Skeletal muscle cell (primary cell): ENCODE measurements at regions not wholly inside any gene's neighbourhood (a gene's known extent, or its start where the extent isn't known, plus 50 kb on each side); places are given as distances from the start of the nearest gene placed in this dataset.
A peak's percentile ranks its signal among the peaks of the same experiment; 100 is the strongest.
"Not testable (repeated sequence)": the region's sequence is repeated elsewhere in the genome, so short reads cannot be mapped to it uniquely, and the experiment has no call there.

ENCODE experiments used
- DNase-seq: peaks from one replicate; pipeline ENCODE4 v3.0.0-alpha.2; 2010; ENCODE audit warnings: low read depth
- H3K4me3 ChIP-seq: 2 replicates; pipeline ENCODE4 v1.5.1; 2011; ENCODE audit warnings: low read depth, mild to moderate bottlenecking, control low read depth, low read length, moderate library complexity

- no peak overlapping the region for H3K4me3 ChIP-seq
- no peak for DNase-seq
Observed at GRCh38 chr15:56568466-56569167, 103.7 kb upstream of the MNS1 start.

DNA sequence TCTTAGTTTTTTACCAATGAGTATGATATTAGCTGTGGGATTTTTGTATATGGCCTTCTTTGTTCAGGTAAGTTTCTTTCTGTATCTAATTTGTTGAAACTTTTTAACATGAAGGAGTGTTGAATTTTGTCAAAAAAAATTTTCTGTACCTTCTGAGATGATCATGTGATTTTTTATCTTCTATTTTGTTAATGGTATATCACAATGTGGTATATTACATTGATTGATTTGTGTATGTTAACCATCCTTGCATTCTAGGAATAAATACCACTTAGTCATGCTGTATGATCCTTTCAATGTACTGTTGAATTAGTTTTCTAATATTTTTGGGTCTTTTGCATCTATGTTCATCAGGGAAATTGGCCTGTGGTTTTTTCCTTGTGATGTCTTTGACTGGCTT is 92.5 kb upstream of the MNS1 start:
- no peak overlapping the region for H3K4me3 ChIP-seq
- DNase-seq: no peak

DNA sequence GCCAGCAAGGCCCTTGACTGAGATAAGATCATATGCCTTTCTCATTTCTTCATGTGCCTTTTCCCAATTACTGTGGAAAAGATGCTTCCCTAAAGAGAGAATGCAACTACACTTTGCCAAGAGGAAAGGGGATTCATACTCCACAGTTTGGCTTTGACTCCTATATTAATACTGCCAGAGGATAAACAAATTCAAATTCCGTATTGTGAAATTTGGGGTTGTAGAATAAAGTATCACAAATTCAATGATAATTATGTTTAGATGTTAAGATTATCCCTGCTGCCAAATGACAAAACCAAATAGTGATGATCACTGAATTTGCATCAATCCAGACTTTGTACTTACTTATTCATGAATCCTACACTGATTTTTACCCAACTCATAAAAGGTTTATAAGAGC is 88.5 kb upstream of the MNS1 start:
- DNase-seq: no peak
- H3K4me3 ChIP-seq: no peak overlapping the region

GRCh38 chr15:56552659-56553058 is 87.7 kb upstream of the MNS1 start:
- H3K4me3 ChIP-seq: no peak overlapping the region
- DNase-seq: no peak

GRCh38 chr15:56540570-56540969 is 75.6 kb upstream of the MNS1 start:
- not testable (repeated sequence) for DNase-seq, H3K4me3 ChIP-seq

- not testable (repeated sequence) for DNase-seq, H3K4me3 ChIP-seq
Observed at GRCh38 chr15:56540157-56540556, 75.2 kb upstream of the MNS1 start.

GRCh38 chr15:56538901-56539545 is 74.1 kb upstream of the MNS1 start:
- no peak overlapping the region for H3K4me3 ChIP-seq
- DNase-seq: no peak

- peak; percentile 62 for DNase-seq
- H3K4me3 ChIP-seq: no peak overlapping the region
Observed at GRCh38 chr15:56537881-56538280, 72.9 kb upstream of the MNS1 start.

DNA sequence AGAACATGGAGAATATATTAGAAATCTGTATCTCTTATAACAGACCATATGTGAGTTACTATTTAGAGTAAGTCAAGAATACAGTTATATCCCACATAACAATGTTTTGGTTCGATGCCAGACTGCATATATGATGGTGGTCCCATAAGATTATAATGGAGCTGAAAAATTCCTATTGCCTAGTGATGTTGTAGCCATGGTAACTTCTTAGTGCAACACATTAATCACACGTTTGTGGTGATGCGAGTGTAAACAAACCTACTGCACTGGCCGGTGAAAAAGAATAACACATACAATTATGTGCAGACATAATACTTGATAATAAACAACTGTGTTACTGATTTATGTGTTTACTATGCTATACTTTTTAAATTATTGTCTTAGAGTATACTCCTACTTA is 69.8 kb upstream of the MNS1 start:
- H3K4me3 ChIP-seq: no peak overlapping the region
- DNase-seq: no peak

DNA sequence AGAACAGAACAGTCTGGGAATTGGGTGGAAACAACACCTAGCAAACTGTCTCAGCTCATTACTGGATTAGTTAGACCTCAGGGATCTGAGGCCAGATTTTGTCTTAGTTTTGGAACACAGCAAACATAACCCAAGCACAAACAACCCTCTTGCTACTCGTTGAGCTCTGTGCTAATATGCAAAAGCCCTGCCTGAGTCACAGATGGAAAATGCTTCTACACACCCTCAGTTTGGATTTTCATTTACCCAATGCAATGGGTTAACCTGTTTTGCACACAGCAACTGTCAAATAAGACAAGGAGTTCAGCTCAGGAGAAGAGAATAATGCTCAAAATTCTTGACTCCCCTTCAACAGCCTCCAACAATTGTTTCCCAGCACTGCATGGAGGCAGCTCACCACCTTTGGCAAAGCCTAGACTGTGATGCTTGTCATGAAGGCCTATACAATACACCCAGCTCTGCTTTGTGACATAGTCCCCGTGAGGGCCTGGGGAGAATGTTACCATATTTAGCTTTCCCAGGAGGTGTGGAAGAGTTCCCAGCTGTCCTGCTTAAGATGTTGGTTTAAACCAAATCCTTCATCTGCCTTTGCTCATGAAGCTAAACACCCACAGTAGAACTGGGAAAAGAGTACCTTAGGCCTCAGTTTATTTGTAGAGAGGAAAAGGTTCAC is 68.9 kb upstream of the MNS1 start:
- no peak for DNase-seq
- no peak overlapping the region for H3K4me3 ChIP-seq

DNA sequence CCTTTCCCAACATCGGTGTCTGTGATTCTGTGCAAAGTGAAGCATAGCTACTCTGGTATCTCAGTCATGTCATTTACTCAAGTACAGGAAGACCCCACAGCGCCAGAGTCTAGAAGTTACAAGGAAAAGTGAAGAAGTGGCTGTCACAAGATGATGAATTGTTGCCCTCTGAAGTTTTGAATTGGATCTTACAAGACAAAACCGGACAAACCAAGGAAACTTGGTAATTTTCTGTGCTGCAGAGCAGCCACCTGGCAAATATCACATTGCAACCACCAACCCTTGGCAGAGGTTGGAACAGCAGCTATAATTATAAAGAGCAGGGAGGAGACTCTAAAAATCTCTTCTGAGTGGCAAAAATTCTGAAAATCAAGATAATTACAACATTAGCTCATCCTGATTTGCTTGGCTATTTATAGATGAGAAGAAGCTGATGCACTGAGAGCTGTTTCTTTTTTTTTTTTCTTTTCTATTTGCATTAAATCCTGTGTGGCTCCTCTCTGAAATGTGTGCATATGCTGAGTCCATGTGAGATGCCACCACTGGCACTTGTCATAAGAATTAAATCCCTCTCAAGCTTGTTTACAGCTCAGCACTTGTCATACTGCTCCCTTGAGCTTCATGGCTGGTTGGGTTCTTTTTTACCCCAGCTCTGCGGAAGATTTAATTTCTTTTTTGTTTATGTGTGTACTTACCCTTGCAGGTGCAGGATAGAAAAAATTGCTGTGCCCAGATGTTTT is 68.0 kb upstream of the MNS1 start:
- DNase-seq: no peak

DNA sequence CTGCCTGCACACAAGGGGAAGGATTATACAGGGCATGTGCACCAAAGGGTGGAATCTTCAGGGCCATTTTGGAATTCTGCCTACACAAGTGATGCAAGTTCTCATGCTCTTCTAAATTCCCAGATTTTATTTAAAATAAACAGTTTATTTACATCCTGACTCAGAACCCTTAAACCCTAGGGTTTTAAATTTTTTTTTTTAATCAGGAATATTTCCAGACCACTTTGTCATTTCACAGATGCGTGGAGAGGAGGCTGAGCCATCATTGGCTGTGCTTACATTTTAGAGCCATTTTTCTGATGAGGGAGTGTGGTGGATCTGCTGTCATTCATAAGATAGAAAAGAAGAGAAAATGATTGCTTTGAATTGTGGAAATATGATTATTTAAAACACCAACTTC is 65.2 kb upstream of the MNS1 start:
- no peak overlapping the region for H3K4me3 ChIP-seq

More for the DNA sequence above, 68.0 kb upstream of the MNS1 start:
- no peak overlapping the region for H3K4me3 ChIP-seq

GRCh38 chr15:56528136-56528535 is 63.2 kb upstream of the MNS1 start:
- no peak for DNase-seq
- H3K4me3 ChIP-seq: no peak overlapping the region

More for the DNA sequence above, 65.2 kb upstream of the MNS1 start:
- DNase-seq: no peak

- DNase-seq: peak; percentile 25
- H3K4me3 ChIP-seq: no peak overlapping the region
Observed at GRCh38 chr15:56524915-56525314, 60.0 kb upstream of the MNS1 start.

- no peak overlapping the region for H3K4me3 ChIP-seq
- no peak for DNase-seq
Observed at GRCh38 chr15:56523521-56523920, 58.6 kb upstream of the MNS1 start.

- DNase-seq: no peak
- no peak overlapping the region for H3K4me3 ChIP-seq
Observed at GRCh38 chr15:56519000-56519399, 54.1 kb upstream of the MNS1 start.
